HEK293 (cell line): ENCODE measurements at regions not wholly inside any gene's neighbourhood (a gene's known extent, or its start where the extent isn't known, plus 50 kb on each side); places are given as distances from the start of the nearest gene placed in this dataset.
A peak's percentile ranks its signal among the peaks of the same experiment; 100 is the strongest.

ENCODE experiments used
- CTCF ChIA-PET: fragments of 350-600 bp; formaldehyde crosslinking; extraction: SDS; loops from one replicate; lab custom pipeline; 2021; ENCODE audit warnings: antibody characterized with exemption; lab: Yijun Ruan, JAX
- POLR2A ChIA-PET: fragments of 300-600 bp; formaldehyde crosslinking; extraction: SDS; loops from one replicate; lab custom pipeline; 2020; ENCODE audit warnings: antibody characterized with exemption, inconsistent platforms; lab: Yijun Ruan, JAX
- H3K27ac ChIP-seq: fragments of 200-500 bp; sonication (Bioruptor generic); 2 replicates; pipeline ENCODE4 v1.5.1; 2014; ENCODE audit warnings: low read depth, low read length, control low read depth, inconsistent platforms; ENCODE audit errors: extremely low read depth
- H3K36me3 ChIP-seq, 2 experiments: fragments of 200-500 bp in 1 of 2; sonication (Bioruptor generic) in 1 of 2; 1 replicate in 1 of 2; 2 replicates in 1 of 2; pipeline ENCODE4 v1.5.1; 2014 to 2017; ENCODE audit warnings: inconsistent platforms in 2 of 2, low read length in 2 of 2; ENCODE audit not compliant: control insufficient read depth in 2 of 2, insufficient read depth in 1 of 2
- H3K4me1 ChIP-seq: fragments of 200-500 bp; sonication (Bioruptor generic); 2 replicates; pipeline ENCODE4 v1.5.1; 2014; ENCODE audit warnings: mild to moderate bottlenecking, low read length, inconsistent platforms; ENCODE audit not compliant: control insufficient read depth, insufficient read depth
- H3K4me3 ChIP-seq: 2 replicates; pipeline ENCODE4 v1.5.1; 2011; ENCODE audit warnings: low read depth, mild to moderate bottlenecking, control low read depth, low read length, moderate library complexity
- H3K9me3 ChIP-seq: fragments of 200-500 bp; sonication (Bioruptor generic); 2 replicates; pipeline ENCODE4 v1.5.1; 2014; ENCODE audit warnings: low read depth, low read length, inconsistent platforms; ENCODE audit not compliant: control insufficient read depth, insufficient read depth
- EGR2 ChIP-seq: fragments of 450-650 bp; formaldehyde crosslinking; IDR thresholded peaks from 2 replicates; pipeline ENCODE4 v1.5.1; 2016; ENCODE audit warnings: low read depth, missing biosample characterization, missing genetic modification characterization
- GLIS1 ChIP-seq: fragments of 450-650 bp; formaldehyde crosslinking; IDR thresholded peaks from 2 replicates; pipeline ENCODE4 v1.5.1; 2016; ENCODE audit warnings: missing biosample characterization, missing genetic modification characterization
- GLIS2 ChIP-seq: fragments of 450-650 bp; formaldehyde crosslinking; IDR thresholded peaks from 2 replicates; pipeline ENCODE4 v1.5.1; 2016; ENCODE audit warnings: missing biosample characterization, missing genetic modification characterization
- HIC1 ChIP-seq: fragments of 450-650 bp; formaldehyde crosslinking; IDR thresholded peaks from 2 replicates; pipeline ENCODE4 v1.5.1; 2016; ENCODE audit warnings: missing biosample characterization, missing genetic modification characterization
- PATZ1 ChIP-seq: fragments of 450-650 bp; formaldehyde crosslinking; IDR thresholded peaks from 2 replicates; pipeline ENCODE4 v1.5.1; 2016; ENCODE audit warnings: missing biosample characterization, missing genetic modification characterization
- ZBTB11 ChIP-seq: fragments of 450-650 bp; formaldehyde crosslinking; conservative IDR thresholded peaks from 2 replicates; pipeline ENCODE4 v1.5.1; 2016; ENCODE audit warnings: low read depth, missing biosample characterization, missing genetic modification characterization
- ZFHX2 ChIP-seq: fragments of 450-650 bp; formaldehyde crosslinking; conservative IDR thresholded peaks from 2 replicates; pipeline ENCODE4 v1.5.1; 2016; ENCODE audit warnings: missing biosample characterization, missing genetic modification characterization
- ZIC2 ChIP-seq: fragments of 450-650 bp; formaldehyde crosslinking; IDR thresholded peaks from 2 replicates; pipeline ENCODE4 v1.5.1; 2016; ENCODE audit warnings: missing biosample characterization, missing genetic modification characterization
- ZNF175 ChIP-seq: fragments of 450-650 bp; formaldehyde crosslinking; IDR thresholded peaks from 2 replicates; pipeline ENCODE4 v1.5.1; 2016; ENCODE audit warnings: missing biosample characterization, missing genetic modification characterization
- ZNF223 ChIP-seq: fragments of 450-650 bp; formaldehyde crosslinking; IDR thresholded peaks from 2 replicates; pipeline ENCODE4 v1.5.1; 2016; ENCODE audit warnings: missing biosample characterization, missing genetic modification characterization
- ZNF274 ChIP-seq, 2 experiments: fragments of 200-500 bp in 1 of 2; fragments of 450-650 bp in 1 of 2; sonication (Bioruptor generic) in 1 of 2; formaldehyde crosslinking in 1 of 2; IDR thresholded peaks; 2 replicates each; pipeline versions ENCODE4 v1.5.1 to v1.6.1; 2014 to 2016; ENCODE audit warnings: borderline replicate concordance in 1 of 2, inconsistent platforms in 1 of 2, low read length in 1 of 2, missing biosample characterization in 1 of 2, missing genetic modification characterization in 1 of 2
- ZNF335 ChIP-seq: fragments of 450-650 bp; formaldehyde crosslinking; conservative IDR thresholded peaks from 2 replicates; pipeline ENCODE4 v1.5.1; 2016; ENCODE audit warnings: missing biosample characterization, missing genetic modification characterization
- ZNF341 ChIP-seq: fragments of 450-650 bp; formaldehyde crosslinking; IDR thresholded peaks from 2 replicates; pipeline ENCODE4; 2016; ENCODE audit warnings: low read depth, missing biosample characterization, missing genetic modification characterization
- ZNF354C ChIP-seq: fragments of 450-650 bp; formaldehyde crosslinking; IDR thresholded peaks from 2 replicates; pipeline ENCODE4 v1.5.1; 2016; ENCODE audit warnings: missing biosample characterization, missing genetic modification characterization, low read depth, borderline replicate concordance
- ZNF391 ChIP-seq: fragments of 450-650 bp; formaldehyde crosslinking; IDR thresholded peaks from 2 replicates; pipeline ENCODE4 v1.5.1; 2016; ENCODE audit warnings: low read depth, missing biosample characterization, missing genetic modification characterization, borderline replicate concordance
- ZNF624 ChIP-seq: fragments of 450-650 bp; formaldehyde crosslinking; IDR thresholded peaks from 2 replicates; pipeline ENCODE4 v1.5.1; 2017; ENCODE audit warnings: missing biosample characterization, missing genetic modification characterization

GRCh38 chr6:44002067-44002592, 125.1 kb downstream of the MRPL14 start:
- Histone ChIP-seq H3K36me3 (no peaks in the 10 kb centered on the region), H3K9me3 (no peaks in the 10 kb centered on the region), H3K27ac (peak overlapping the region; percentile 47; the same call in 1 of the 2 replicates), H3K4me3 (peak overlapping the region; percentile 35), H3K4me1 (peaks cover 2% of the 10 kb centered on the region; the same call in 1 of the 2 replicates)
- ChIA-PET POLR2A (interaction anchor here (0.6 to 1.5 kb wide), 3 partner anchors 48 to 232 kb away, joined by 3 to 4 read pairs (median 3); partner anchors contain the start of gene VEGFA), CTCF (interaction anchor here (0.5 to 3.9 kb wide), 7 partner anchors 20 to 304 kb away, joined by 3 to 20 read pairs (median 4); partner anchors contain the start of gene VEGFA)
- no peak for TF ChIP-seq ZNF274 (IDR thresholded peaks at IDR 0.05; ENCODE audit: low read length)
- TF ChIP-seq ZNF274 (tag by site-specific recombination; IDR thresholded peaks at IDR 0.05; ENCODE audit: borderline replicate concordance), result no peak
- TF ChIP-seq ZNF391 (tag by site-specific recombination), result no peak
- peak; percentile 47; the same call in 1 of the 2 replicates for TF ChIP-seq GLIS2
- peak; percentile 43 for TF ChIP-seq ZNF335 (tag by site-specific recombination)
- 0 out of 2 replicates have a peak, but pooled peaks have one; percentile 8 for TF ChIP-seq PATZ1
- peak; percentile 77 for TF ChIP-seq GLIS1 (tag by site-specific recombination)
- no peak for TF ChIP-seq ZNF175 (tag by site-specific recombination)
- TF ChIP-seq ZNF223, result no peak
- TF ChIP-seq HIC1 (tag by site-specific recombination), result peak; percentile 71
- TF ChIP-seq ZIC2, result peak; percentile 39; the same call in 1 of the 2 replicates
- TF ChIP-seq ZFHX2 (tag by site-specific recombination), result peak; percentile 91
- TF ChIP-seq EGR2 (tag by site-specific recombination), result peak; percentile 77
- no peak for TF ChIP-seq ZNF341 (tag by site-specific recombination)
- no peak for TF ChIP-seq ZNF624 (tag by site-specific recombination)
- no peak for TF ChIP-seq ZBTB11 (tag by site-specific recombination)
- no peak for TF ChIP-seq ZNF354C (tag by site-specific recombination)
